H9 (cell line): ENCODE measurements at regions not wholly inside any gene's neighbourhood (a gene's known extent, or its start where the extent isn't known, plus 50 kb on each side); places are given as distances from the start of the nearest gene placed in this dataset.

Experiments used
- DNase-seq: peaks from one replicate; pipeline ENCODE4 v3.0.0-alpha.2; 2017
- H2AFZ ChIP-seq: one replicate; pipeline ENCODE4 v1.6.1; 2013; ENCODE audit warnings: mild to moderate bottlenecking, low read length, control low read depth, moderate library complexity
- H2AK5ac ChIP-seq: 2 replicates; pipeline ENCODE4 v1.6.1; 2013; ENCODE audit warnings: low read length, control low read depth, mixed read lengths; ENCODE audit not compliant: insufficient read length
- H2BK120ac ChIP-seq: one replicate; pipeline ENCODE4 v1.6.1; 2013; ENCODE audit warnings: low read depth, mild to moderate bottlenecking, low read length, control low read depth, inconsistent platforms; ENCODE audit not compliant: poor library complexity, severe bottlenecking
- H2BK12ac ChIP-seq: 2 replicates; pipeline ENCODE4 v1.6.1; 2013; ENCODE audit warnings: low read length, control low read depth, mixed read lengths, low read depth; ENCODE audit not compliant: insufficient read length
- H2BK15ac ChIP-seq: 2 replicates; pipeline ENCODE4 v1.6.1; 2013; ENCODE audit warnings: low read depth, low read length, control low read depth
- H2BK20ac ChIP-seq: one replicate; pipeline ENCODE4 v1.6.1; 2013; ENCODE audit warnings: low read depth, mild to moderate bottlenecking, low read length, control low read depth, inconsistent platforms; ENCODE audit not compliant: poor library complexity, severe bottlenecking
- H2BK5ac ChIP-seq: 2 replicates; pipeline ENCODE4 v1.6.1; 2013; ENCODE audit warnings: low read length, control low read depth, mixed read lengths; ENCODE audit not compliant: insufficient read length
- H3K14ac ChIP-seq: 2 replicates; pipeline ENCODE4 v1.6.1; 2013; ENCODE audit warnings: low read length, control low read depth; ENCODE audit not compliant: insufficient read depth
- H3K18ac ChIP-seq: 2 replicates; pipeline ENCODE4 v1.6.1; 2013; ENCODE audit warnings: low read depth, mild to moderate bottlenecking, mixed read lengths, low read length, control low read depth; ENCODE audit not compliant: insufficient read length
- H3K23ac ChIP-seq: 2 replicates; pipeline ENCODE4 v1.6.1; 2013; ENCODE audit warnings: low read length, control low read depth, mixed read lengths, low read depth; ENCODE audit not compliant: insufficient read length
- H3K23me2 ChIP-seq: 2 replicates; pipeline ENCODE4 v1.6.1; 2013; ENCODE audit warnings: low read depth, mild to moderate bottlenecking, mixed read lengths, low read length, control low read depth; ENCODE audit not compliant: insufficient read length, poor library complexity, severe bottlenecking
- H3K27ac ChIP-seq: 2 replicates; pipeline ENCODE4 v1.5.1; 2013; ENCODE audit warnings: low read length, control low read depth, mixed read lengths, low read depth; ENCODE audit not compliant: insufficient read length
- H3K27me3 ChIP-seq: 2 replicates; pipeline ENCODE4 v1.6.1; 2013; ENCODE audit warnings: low read length, control low read depth, inconsistent platforms; ENCODE audit not compliant: insufficient read depth
- H3K4ac ChIP-seq: 2 replicates; pipeline ENCODE4 v1.6.1; 2013; ENCODE audit warnings: low read depth, mild to moderate bottlenecking, control low read depth, inconsistent platforms, low read length, moderate library complexity
- H3K4me1 ChIP-seq: 2 replicates; pipeline ENCODE4 v1.6.1; 2013; ENCODE audit warnings: low read length, control low read depth, inconsistent platforms; ENCODE audit not compliant: insufficient read depth
- H3K4me2 ChIP-seq: 2 replicates; pipeline ENCODE4 v1.6.1; 2013; ENCODE audit warnings: low read length, control low read depth, mixed read lengths; ENCODE audit not compliant: insufficient read length, insufficient read depth
- H3K56ac ChIP-seq: 2 replicates; pipeline ENCODE4 v1.6.1; 2013; ENCODE audit warnings: low read depth, mild to moderate bottlenecking, mixed read lengths, low read length, control low read depth; ENCODE audit not compliant: insufficient read length
- H3K79me1 ChIP-seq: 2 replicates; pipeline ENCODE4 v1.6.1; 2013; ENCODE audit warnings: low read depth, mild to moderate bottlenecking, moderate library complexity, low read length, control low read depth, inconsistent platforms; ENCODE audit not compliant: insufficient read depth, poor library complexity, severe bottlenecking
- H3K79me2 ChIP-seq: 2 replicates; pipeline ENCODE4 v1.6.1; 2013; ENCODE audit warnings: low read length, control low read depth, inconsistent platforms; ENCODE audit not compliant: insufficient read depth
- H3K9ac ChIP-seq: 2 replicates; pipeline ENCODE4 v1.6.1; 2013; ENCODE audit warnings: low read length, control low read depth, mixed read lengths; ENCODE audit not compliant: insufficient read length; ENCODE audit errors: extremely low read depth
- H3K9me3 ChIP-seq: one replicate; pipeline ENCODE4 v1.6.1; 2013; ENCODE audit warnings: low read depth, low read length, inconsistent platforms; ENCODE audit not compliant: control insufficient read depth
- H3T11ph ChIP-seq: one replicate; pipeline ENCODE4 v1.6.1; 2013; ENCODE audit warnings: mild to moderate bottlenecking, low read length, control low read depth, inconsistent platforms
- H4K20me1 ChIP-seq: one replicate; pipeline ENCODE4 v1.6.1; 2013; ENCODE audit not compliant: control insufficient read depth, insufficient read length, insufficient read depth
- H4K5ac ChIP-seq: 2 replicates; pipeline ENCODE4 v1.6.1; 2013; ENCODE audit warnings: low read depth, mild to moderate bottlenecking, mixed read lengths, low read length, control low read depth; ENCODE audit not compliant: insufficient read length
- H4K8ac ChIP-seq: replicated peaks from 2 replicates; pipeline ENCODE4 v1.6.1; 2013; ENCODE audit warnings: low read length, control low read depth, mixed read lengths, low read depth; ENCODE audit not compliant: insufficient read length
- H4K91ac ChIP-seq: 2 replicates; pipeline ENCODE4 v1.6.1; 2013; ENCODE audit warnings: low read depth, mild to moderate bottlenecking, moderate library complexity, mixed read lengths, low read length, control low read depth; ENCODE audit not compliant: insufficient read length
- H3K27ac Mint-ChIP-seq, 3 experiments: 2 replicates in 2 of 3; 3 replicates in 1 of 3; pipeline ENCODE4 v1.8.0; 2020 to 2021; ENCODE audit warnings: mixed read lengths in 3 of 3, mild to moderate bottlenecking in 1 of 3, moderate library complexity in 1 of 3
- H3K27me3 Mint-ChIP-seq: 2 replicates; pipeline ENCODE4 v1.8.0; 2021; ENCODE audit warnings: low read depth, mild to moderate bottlenecking, moderate library complexity, mixed read lengths
- H3K36me3 Mint-ChIP-seq, 3 experiments: 2 replicates in 2 of 3; 3 replicates in 1 of 3; pipeline ENCODE4 v1.8.0; 2020 to 2021; ENCODE audit warnings: low read depth in 3 of 3, mixed read lengths in 3 of 3; ENCODE audit not compliant: insufficient read depth in 1 of 3
- H3K4me1 Mint-ChIP-seq, 2 experiments: 2 replicates each; pipeline ENCODE4 v1.8.0; 2020; ENCODE audit warnings: mixed read lengths in 2 of 2
- H3K4me3 Mint-ChIP-seq, 2 experiments: 2 replicates in 1 of 2; 3 replicates in 1 of 2; pipeline ENCODE4 v1.8.0; 2020 to 2021; ENCODE audit warnings: mild to moderate bottlenecking in 2 of 2, mixed read lengths in 2 of 2, moderate library complexity in 1 of 2
- H3K9me3 Mint-ChIP-seq, 2 experiments: 2 replicates in 1 of 2; 3 replicates in 1 of 2; pipeline ENCODE4 v1.8.0; 2020; ENCODE audit warnings: mild to moderate bottlenecking in 2 of 2, mixed read lengths in 2 of 2, moderate library complexity in 1 of 2
- WGBS: extraction: QIAGEN DNeasy Blood & Tissue Kit; methylation state at CpG from one replicate; pipeline ENCODE4 v1.1.7; 2013; ENCODE audit warnings: missing lambda C conversion rate, low lambda C conversion rate, mixed read lengths; ENCODE audit not compliant: insufficient read length; ENCODE audit errors: extremely low coverage; 5-methylcytosine and 5-hydroxymethylcytosine counted together
- TF ChIP-seq, protein P1 (sequence below): fragments of 200-600 bp; sonication (generic); conservative IDR thresholded peaks from 3 replicates; pipeline ENCODE4 v1.8.0; 2021; ENCODE audit warnings: antibody characterized with exemption, mild to moderate bottlenecking

DNA sequence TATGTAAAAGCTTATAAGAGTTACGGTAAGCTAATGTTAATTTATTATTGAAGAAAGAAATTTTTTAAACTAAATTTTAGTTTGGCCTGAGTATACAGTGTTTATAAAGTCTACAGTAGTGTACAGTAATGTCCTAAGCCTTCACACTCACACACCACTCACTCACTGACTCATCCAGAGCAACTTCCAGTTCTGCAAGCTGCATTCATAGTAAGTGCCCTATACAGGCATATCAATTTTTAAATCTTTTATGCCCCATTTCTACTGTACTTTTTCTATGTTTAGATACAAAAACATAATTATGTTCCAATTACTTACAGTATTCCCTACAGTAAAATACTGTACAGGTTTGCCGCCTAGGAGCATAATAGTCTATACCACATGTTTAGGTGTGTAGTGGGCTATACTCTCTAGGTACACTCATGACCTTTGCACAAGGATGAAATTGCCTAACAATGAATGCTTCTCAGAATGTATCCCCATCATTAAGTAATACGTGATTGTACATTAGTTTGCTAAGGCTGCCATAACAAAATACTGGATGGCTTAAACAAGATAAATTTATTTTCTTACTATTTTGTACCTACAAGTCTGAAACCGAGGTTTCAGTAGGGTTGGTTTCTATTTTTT is 333.8 kb upstream of the PCDH7 start:
- no peak overlapping the region for H2AFZ ChIP-seq
- H3K9me3 Mint-ChIP-seq: peaks cover 0 to 2% of the 10 kb centered on the region in 2 experiments; a peak in 1 of 5 replicates
- H3K4me1 ChIP-seq: no peaks in the 10 kb centered on the region
- no peak overlapping the region for H2BK12ac ChIP-seq
- peaks cover 9 to 13% of the 10 kb centered on the region in 2 experiments; a peak in 3 of 4 replicates for H3K4me1 Mint-ChIP-seq
- no peak overlapping the region for H3K27ac Mint-ChIP-seq
- no peak overlapping the region for H3K18ac ChIP-seq
- H2AK5ac ChIP-seq: no peak overlapping the region
- H2BK120ac ChIP-seq: no peak overlapping the region
- H3K9ac ChIP-seq: no peak overlapping the region
- H3T11ph ChIP-seq: no peak overlapping the region
- no peak overlapping the region for H3K27ac ChIP-seq
- H3K56ac ChIP-seq: no peak overlapping the region
- no peak overlapping the region for H3K23ac ChIP-seq
- H2BK15ac ChIP-seq: no peak overlapping the region
- no peak overlapping the region for H4K5ac ChIP-seq
- no peaks in the 10 kb centered on the region for H3K79me1 ChIP-seq
- H2BK5ac ChIP-seq: no peak overlapping the region
- no peak overlapping the region for H3K4ac ChIP-seq
- H3K4me2 ChIP-seq: no peak overlapping the region
- no peak overlapping the region for H3K14ac ChIP-seq
- WGBS: no CpG with 5 or more reads among the region's 4 CpGs
- H4K8ac ChIP-seq: no peak overlapping the region
- H3K79me2 ChIP-seq: no peaks in the 10 kb centered on the region
- no peak overlapping the region for H2BK20ac ChIP-seq
- no peaks in the 10 kb centered on the region for H4K20me1 ChIP-seq
- no peaks in the 10 kb centered on the region for H3K27me3 Mint-ChIP-seq
- no peaks in the 10 kb centered on the region for H3K23me2 ChIP-seq
- no peak overlapping the region for H3K4me3 Mint-ChIP-seq
- no peak overlapping the region for H4K91ac ChIP-seq
- no peak for DNase-seq
- H3K27me3 ChIP-seq: no peaks in the 10 kb centered on the region
- no peaks in the 10 kb centered on the region; a peak in 1 of 7 replicates for H3K36me3 Mint-ChIP-seq
- H3K9me3 ChIP-seq: no peaks in the 10 kb centered on the region
- TF ChIP-seq, protein P1, sequence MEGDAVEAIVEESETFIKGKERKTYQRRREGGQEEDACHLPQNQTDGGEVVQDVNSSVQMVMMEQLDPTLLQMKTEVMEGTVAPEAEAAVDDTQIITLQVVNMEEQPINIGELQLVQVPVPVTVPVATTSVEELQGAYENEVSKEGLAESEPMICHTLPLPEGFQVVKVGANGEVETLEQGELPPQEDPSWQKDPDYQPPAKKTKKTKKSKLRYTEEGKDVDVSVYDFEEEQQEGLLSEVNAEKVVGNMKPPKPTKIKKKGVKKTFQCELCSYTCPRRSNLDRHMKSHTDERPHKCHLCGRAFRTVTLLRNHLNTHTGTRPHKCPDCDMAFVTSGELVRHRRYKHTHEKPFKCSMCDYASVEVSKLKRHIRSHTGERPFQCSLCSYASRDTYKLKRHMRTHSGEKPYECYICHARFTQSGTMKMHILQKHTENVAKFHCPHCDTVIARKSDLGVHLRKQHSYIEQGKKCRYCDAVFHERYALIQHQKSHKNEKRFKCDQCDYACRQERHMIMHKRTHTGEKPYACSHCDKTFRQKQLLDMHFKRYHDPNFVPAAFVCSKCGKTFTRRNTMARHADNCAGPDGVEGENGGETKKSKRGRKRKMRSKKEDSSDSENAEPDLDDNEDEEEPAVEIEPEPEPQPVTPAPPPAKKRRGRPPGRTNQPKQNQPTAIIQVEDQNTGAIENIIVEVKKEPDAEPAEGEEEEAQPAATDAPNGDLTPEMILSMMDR: no peak
